NCI-H1417 treated with DMSO at 0.1 percent for 48 hours (cell line): ENCODE measurements at regions not wholly inside any gene's neighbourhood (a gene's known extent, or its start where the extent isn't known, plus 50 kb on each side); places are given as distances from the start of the nearest gene placed in this dataset.

Source experiments
- DNase-seq: peaks from one replicate; lab custom pipeline; 2025; lab: John Stamatoyannopoulos, UW

- DNase-seq = no peak
Measured at GRCh38 chr5:125138266-125138665, 391.8 kb upstream of the ZNF608 start.

- no peak for DNase-seq
Measured at GRCh38 chr5:125139590-125139989, 393.2 kb upstream of the ZNF608 start.

- no peak for DNase-seq
Measured at GRCh38 chr5:125140220-125140619, 393.8 kb upstream of the ZNF608 start.

GRCh38 chr5:125140855-125141254, 394.4 kb upstream of the ZNF608 start:
- DNase-seq = no peak

DNA sequence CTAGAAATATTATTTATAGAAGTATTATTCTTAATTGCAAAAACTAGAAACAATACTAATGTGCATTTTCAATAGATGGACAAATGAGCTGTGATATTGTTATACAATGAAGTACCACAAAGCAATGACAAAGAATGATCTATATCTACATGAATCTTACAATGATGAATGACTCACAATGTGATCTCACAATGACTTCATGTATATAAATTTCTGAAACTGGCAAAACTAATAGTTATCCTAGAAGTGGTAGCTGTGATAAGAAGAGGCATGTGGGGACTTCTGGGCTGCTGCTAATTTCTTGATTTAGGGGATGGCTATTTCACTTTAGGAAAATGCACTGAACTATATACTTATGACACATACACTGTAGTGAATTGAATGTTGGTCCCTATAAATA, 396.0 kb upstream of the ZNF608 start:
- DNase-seq = no peak

DNA sequence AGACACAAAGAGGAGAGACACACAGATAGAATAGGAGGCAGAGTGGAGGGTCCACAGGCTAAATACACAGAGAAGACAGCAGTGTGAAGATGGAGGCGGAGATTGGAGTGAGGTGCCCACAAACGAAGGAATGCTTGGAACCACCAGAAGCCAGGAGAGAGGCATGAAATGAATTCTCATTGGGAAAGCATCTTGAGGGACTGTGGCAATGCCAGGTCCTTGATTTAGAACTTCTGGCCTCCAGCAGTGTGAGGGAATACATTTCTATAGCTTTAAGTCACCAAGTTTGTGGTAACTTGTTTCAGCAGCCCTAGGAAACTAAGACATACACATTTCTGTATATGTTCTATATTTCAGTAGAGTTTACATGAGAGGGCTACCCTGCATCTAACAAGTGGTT, 396.6 kb upstream of the ZNF608 start:
- DNase-seq = no peak

- no peak for DNase-seq
Measured at GRCh38 chr5:125148076-125148475, 401.6 kb upstream of the ZNF608 start.

- no peak for DNase-seq
Measured at GRCh38 chr5:125148706-125149105, 402.3 kb upstream of the ZNF608 start.

DNA sequence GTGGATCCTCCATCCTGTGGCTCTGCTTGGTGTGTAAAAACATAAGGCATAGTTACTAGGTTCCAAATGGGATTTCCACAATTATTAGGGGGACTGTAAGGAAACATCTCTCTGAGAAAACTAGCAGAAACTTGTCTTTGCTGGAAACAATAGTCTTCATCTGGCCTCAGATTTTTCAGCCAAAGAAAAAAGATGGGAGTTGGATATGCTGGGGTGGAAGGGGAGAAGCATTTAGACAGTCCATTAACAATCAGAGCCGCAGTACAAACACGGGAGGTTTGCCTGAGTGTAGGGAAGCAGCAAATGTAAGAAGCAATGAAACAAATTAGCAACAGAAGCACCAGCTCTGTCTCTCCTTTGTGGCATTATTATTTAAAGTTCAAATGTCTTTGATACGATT, 402.7 kb upstream of the ZNF608 start:
- DNase-seq = no peak

DNA sequence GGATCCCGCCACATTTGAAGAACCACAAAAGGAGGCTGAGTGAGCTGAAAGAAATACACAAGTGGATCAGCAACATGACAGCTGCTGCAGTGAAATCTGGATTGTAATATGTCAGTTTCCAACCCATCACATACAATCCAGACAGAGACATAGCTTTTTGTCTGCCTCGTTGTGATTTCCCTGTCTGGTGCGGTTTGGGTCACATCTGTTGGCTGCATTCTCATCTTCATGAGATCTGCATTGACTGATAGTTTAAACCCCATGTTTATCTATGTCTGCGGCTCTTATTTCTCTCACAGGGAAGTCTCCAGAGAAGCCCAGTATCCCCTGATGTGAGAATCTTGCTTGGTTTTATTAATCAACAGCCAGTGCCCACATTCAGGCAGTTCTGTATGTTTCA, 403.1 kb upstream of the ZNF608 start:
- no peak for DNase-seq

GRCh38 chr5:125150041-125150669, 403.7 kb upstream of the ZNF608 start:
- DNase-seq = no peak

- no peak for DNase-seq
Measured at GRCh38 chr5:125151150-125151900, 404.9 kb upstream of the ZNF608 start.

- no peak for DNase-seq
Measured at GRCh38 chr5:125152044-125152443, 405.6 kb upstream of the ZNF608 start.

DNA sequence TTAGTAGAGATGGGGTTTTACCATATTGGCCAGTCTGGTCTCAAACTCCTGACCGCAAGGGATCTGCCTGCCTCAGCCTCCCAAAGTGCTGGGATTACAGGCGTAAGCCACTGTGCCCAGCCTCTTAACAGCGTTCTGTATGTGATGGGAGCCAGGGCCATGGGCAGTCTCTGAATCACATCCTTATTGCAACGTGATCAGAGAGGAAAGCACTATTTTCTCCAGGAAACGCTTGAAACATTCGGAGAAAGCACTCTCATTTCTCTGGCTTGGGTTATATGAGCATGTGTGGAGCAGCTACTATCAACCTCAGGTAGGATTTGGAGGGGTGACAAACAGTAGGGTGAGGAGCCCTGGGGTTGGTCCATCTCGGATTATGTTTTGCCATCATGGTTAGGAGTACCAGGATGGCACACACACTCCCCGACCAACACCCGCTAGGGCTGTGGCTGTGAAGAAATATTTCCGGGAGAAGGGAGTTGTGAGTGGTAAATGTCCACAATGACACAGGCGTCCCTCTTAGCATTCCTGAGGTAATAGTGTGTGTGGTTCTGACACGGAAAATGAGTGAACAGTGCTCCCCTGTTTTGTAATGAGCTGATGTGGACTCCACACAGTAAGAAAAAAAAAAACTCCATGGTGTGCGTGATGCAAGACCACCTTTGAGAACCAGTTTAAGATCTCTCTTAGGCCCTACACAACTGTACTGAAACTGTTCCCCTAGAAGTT, 406.2 kb upstream of the ZNF608 start:
- no peak for DNase-seq

DNA sequence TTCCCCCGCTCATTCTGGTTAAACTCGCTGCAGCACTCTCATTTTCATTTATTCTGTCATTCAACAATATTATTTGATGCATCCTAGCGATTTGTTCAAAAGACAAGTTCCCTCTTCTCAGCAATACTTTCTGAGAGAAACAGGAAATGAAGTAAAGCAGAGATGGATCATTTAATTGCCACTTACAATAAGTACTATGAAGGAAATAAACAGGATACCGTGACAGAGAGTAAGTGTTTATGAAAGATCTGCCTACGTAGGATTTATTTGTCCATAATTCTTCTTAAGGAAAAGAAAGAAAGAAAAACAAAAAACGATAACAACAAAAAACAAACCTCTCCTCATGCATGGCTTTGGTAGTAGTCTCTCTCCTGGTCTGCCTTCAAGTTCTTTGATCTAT, 406.8 kb upstream of the ZNF608 start:
- no peak for DNase-seq

DNA sequence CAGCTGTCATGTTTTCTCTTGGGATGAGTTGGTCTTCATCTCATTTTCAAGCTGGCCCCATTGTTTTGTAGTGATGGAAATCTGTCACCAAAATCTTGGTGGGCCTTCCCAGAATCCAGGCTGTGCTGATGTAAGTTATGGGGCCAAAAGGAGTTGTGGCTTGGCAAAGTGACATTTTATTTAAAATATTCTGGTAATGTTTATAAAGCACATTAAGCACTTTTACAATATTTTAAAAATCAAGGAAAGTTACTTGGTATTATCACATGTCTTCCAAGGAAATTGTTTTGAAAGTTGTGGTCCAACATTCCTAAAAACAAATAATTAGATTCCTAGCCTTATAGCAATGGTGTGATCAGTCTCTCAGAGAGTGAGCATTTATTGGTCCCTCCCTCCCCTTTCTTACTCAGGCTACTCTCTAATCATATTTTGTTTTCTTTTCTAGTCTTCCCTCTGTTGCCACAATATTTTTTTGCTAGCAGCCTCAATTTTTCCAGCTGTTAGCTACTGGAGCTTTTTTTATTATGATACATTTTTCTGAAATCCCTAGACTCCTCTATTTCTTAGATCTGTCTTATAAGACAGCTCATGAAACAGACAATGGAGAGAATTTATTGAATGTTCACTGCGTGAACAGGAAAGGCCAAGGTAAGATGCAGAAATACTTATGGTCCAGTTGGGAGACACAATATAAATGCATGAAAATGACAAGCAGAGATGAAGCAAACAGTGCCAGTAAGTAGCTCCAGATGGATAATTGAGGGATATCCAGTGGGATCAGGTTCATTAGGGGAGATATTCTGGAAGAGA, 408.1 kb upstream of the ZNF608 start:
- DNase-seq = no peak

GRCh38 chr5:125160787-125161502, 414.5 kb upstream of the ZNF608 start:
- no peak for DNase-seq

GRCh38 chr5:125162714-125163113, 416.3 kb upstream of the ZNF608 start:
- DNase-seq = no peak

DNA sequence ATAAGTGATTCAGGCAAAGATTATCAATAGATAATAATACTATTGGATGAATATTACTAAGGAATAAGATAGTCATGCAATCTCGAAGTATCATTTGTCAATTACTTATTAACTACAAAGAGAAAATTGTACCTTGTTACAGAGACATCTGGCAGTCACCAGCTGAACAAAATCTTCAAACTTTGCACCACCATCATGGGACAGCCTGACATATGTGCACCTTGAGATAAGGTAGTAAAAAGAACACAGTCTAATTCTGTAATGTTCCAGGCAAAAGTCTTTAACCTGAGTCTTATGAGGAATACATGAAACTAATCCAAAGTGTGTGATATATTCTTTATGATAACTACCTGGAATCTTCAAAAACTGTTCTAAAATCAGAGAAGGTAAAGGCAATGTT, 423.0 kb upstream of the ZNF608 start:
- no peak for DNase-seq

DNA sequence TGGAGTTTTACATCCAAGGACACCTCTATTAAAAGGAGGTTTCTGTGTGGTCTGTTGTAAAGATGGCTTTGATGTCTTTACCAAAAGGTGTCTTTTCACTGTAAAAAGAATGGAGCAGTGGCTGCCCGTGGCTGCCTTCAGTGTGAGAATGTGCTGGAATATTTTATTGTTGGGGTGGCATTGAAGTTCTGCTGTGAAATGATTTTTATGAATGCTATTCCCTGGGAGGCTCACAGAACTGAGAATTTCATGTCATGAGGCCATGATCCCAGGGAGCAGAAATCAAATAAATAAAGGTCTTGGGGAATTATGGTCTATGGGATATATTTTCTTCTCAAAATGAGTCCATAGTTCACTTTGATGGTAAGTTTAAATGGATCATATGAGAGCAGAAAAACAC, 425.2 kb upstream of the ZNF608 start:
- no peak for DNase-seq

GRCh38 chr5:125175348-125176004, 429.0 kb upstream of the ZNF608 start:
- no peak for DNase-seq
